ENCODE measurements at regions not wholly inside any gene's neighbourhood (a gene's known extent, or its start where the extent isn't known, plus 50 kb on each side); places are given as distances from the start of the nearest gene placed in this dataset.
"Not testable (repeated sequence)": the region's sequence is repeated elsewhere in the genome, so short reads cannot be mapped to it uniquely, and the experiment has no call there.

- TF ChIP-seq CTCF (conservative IDR thresholded peaks at IDR 0.05; ENCODE audit: low read depth, low read length); RFX5 (IDR thresholded peaks at IDR 0.05; ENCODE audit: low read depth, low read length); RAD21 (IDR thresholded peaks at IDR 0.05; ENCODE audit: low read length); BHLHE40 (IDR thresholded peaks at IDR 0.05; ENCODE audit: low read depth, low read length); CEBPB (IDR thresholded peaks at IDR 0.05; ENCODE audit: low read depth, low read length); POLR2A (IDR thresholded peaks at IDR 0.05; ENCODE audit: low read depth, low read length); MXI1 (IDR thresholded peaks at IDR 0.05; ENCODE audit: borderline replicate concordance, low read depth, low read length); ELK1 (IDR thresholded peaks at IDR 0.05; ENCODE audit: borderline replicate concordance, low read depth, low read length); CHD1 (IDR thresholded peaks at IDR 0.05; ENCODE audit: low read depth, low read length); SMC3 (IDR thresholded peaks at IDR 0.05; ENCODE audit: low read depth, low read length); NFE2L2 (IDR thresholded peaks at IDR 0.05; ENCODE audit: low read depth, low read length); RCOR1 (IDR thresholded peaks at IDR 0.05; ENCODE audit: insufficient replicate concordance, low read length): not testable (repeated sequence)
- TF ChIP-seq, protein P1, sequence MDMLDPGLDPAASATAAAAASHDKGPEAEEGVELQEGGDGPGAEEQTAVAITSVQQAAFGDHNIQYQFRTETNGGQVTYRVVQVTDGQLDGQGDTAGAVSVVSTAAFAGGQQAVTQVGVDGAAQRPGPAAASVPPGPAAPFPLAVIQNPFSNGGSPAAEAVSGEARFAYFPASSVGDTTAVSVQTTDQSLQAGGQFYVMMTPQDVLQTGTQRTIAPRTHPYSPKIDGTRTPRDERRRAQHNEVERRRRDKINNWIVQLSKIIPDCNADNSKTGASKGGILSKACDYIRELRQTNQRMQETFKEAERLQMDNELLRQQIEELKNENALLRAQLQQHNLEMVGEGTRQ (IDR thresholded peaks at IDR 0.05; ENCODE audit: low read depth, low read length): not testable (repeated sequence)
Observed at GRCh38 chr7:131978118-131978517, 421.7 kb upstream of the PODXL start.

Measured in IMR-90 (cell line).